Uterus (tissue), 3 donors: ENCODE measurements at regions not wholly inside any gene's neighbourhood (a gene's known extent, or its start where the extent isn't known, plus 50 kb on each side); places are given as distances from the start of the nearest gene placed in this dataset.

ENCODE experiments used
- DNase-seq, 2 donors: peaks; one replicate each; pipeline ENCODE4 v3.0.0-alpha.2; 2019 to 2020
- H3K27ac ChIP-seq, 2 donors: fragments of 200-600 bp; sonication (generic); 1 replicate in 1 of 2; 2 replicates in 1 of 2; pipeline ENCODE4 v1.5.1; 2016 to 2018
- H3K27me3 ChIP-seq, 2 donors: fragments of 200-600 bp; sonication (generic); one replicate each; pipeline ENCODE4 v1.5.1; 2018 to 2019; ENCODE audit warnings: control low read depth in 1 of 2
- H3K36me3 ChIP-seq, 2 donors: fragments of 200-600 bp; sonication (generic); one replicate each; pipeline ENCODE4 v1.5.1; 2019; ENCODE audit warnings: control low read depth in 1 of 2
- H3K4me1 ChIP-seq, 2 donors: fragments of 200-600 bp; sonication (generic); one replicate each; pipeline ENCODE4 v1.5.1; 2018 to 2019; ENCODE audit warnings: control low read depth in 1 of 2
- H3K4me3 ChIP-seq, 2 donors: fragments of 200-600 bp; sonication (generic); 1 replicate in 1 of 2; 2 replicates in 1 of 2; pipeline ENCODE4 v1.5.1; 2018 to 2019; ENCODE audit warnings: mild to moderate bottlenecking in 1 of 2
- H3K9me3 ChIP-seq, 2 donors: fragments of 200-600 bp; sonication (generic); one replicate each; pipeline ENCODE4 v1.5.1; 2019; ENCODE audit warnings: control low read depth in 1 of 2
- POLR2A ChIP-seq, 2 donors: fragments of 450-650 bp; IDR thresholded peaks; one replicate each; pipeline ENCODE4 v1.6.1; 2016; ENCODE audit warnings: antibody characterized with exemption in 2 of 2, mild to moderate bottlenecking in 1 of 2, moderate library complexity in 1 of 2
- intact Hi-C: fragments of 100-400 bp; cut with DNase I; formaldehyde crosslinking; loops from one replicate; pipeline ENCODE4 v1.15.1; 2023; ENCODE audit warnings: low total_unique reads
- TF ChIP-seq, protein P1 (sequence below), 4 experiments: fragments of 200-600 bp in 2 of 4; fragments of 450-650 bp in 2 of 4; sonication (generic) in 2 of 4; IDR thresholded peaks; one replicate each; pipeline ENCODE4 v1.5.1; 2016 to 2019; ENCODE audit warnings: antibody characterized with exemption in 4 of 4, mild to moderate bottlenecking in 2 of 4, moderate library complexity in 1 of 4
- donor health status: DM: yes; HTN: yes; CAD: no.

DNA sequence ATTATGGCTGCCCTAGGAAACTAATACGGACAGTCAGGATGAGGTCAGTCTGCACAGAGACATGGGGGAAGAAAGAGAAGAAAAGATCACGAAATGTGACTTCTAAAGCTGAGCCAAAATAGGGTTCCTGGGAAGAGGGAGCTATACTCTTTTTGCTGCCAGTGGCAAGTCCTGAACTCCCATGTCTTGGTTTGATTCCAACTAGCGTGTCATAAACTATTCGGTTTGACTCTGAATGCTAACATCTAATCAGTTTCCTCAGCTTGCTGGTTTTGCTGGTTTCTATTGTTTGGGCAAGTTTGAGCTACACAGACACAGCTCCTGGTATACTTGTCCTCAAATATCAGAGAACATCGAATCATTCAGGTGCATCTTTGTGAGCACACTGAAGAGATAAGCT is 80.5 kb upstream of the CYP1B1 start:
- no peaks in the 10 kb centered on the region for H3K36me3 ChIP-seq
- H3K9me3 ChIP-seq, result no peaks in the 10 kb centered on the region
- intact Hi-C loops, result no loop called here
- no peak for DNase-seq
- H3K27ac ChIP-seq, result peak overlapping the region; percentile 46 to 73
- no peak overlapping the region for H3K4me3 ChIP-seq
- TF ChIP-seq, protein P1, sequence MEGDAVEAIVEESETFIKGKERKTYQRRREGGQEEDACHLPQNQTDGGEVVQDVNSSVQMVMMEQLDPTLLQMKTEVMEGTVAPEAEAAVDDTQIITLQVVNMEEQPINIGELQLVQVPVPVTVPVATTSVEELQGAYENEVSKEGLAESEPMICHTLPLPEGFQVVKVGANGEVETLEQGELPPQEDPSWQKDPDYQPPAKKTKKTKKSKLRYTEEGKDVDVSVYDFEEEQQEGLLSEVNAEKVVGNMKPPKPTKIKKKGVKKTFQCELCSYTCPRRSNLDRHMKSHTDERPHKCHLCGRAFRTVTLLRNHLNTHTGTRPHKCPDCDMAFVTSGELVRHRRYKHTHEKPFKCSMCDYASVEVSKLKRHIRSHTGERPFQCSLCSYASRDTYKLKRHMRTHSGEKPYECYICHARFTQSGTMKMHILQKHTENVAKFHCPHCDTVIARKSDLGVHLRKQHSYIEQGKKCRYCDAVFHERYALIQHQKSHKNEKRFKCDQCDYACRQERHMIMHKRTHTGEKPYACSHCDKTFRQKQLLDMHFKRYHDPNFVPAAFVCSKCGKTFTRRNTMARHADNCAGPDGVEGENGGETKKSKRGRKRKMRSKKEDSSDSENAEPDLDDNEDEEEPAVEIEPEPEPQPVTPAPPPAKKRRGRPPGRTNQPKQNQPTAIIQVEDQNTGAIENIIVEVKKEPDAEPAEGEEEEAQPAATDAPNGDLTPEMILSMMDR (IDR thresholded peaks at IDR 0.05), result no peak
- no peak for TF ChIP-seq POLR2A (IDR thresholded peaks at IDR 0.05)
- H3K4me1 ChIP-seq, result peaks cover 4 to 8% of the 10 kb centered on the region in 2 donors
- no peaks in the 10 kb centered on the region for H3K27me3 ChIP-seq

DNA sequence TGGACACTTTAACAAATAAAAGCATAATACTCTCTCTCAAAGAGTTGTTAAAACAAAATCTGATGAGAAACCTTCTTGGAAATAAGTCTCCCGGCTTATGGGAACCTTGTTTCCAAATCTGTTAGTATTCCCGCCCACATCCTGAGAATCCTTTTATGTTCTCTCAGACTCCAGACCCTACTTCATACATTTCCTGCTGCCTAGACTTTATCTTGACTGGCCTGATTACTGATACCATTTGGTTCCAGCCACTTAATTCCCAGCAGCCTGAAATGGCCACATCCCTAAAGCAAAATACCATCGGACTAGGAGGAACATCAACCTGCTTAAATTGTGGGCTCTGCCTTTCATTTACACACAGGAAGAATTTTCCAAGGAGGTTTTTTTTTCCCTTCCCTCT is 79.1 kb upstream of the CYP1B1 start:
- Histone ChIP-seq H3K27me3 (no peaks in the 10 kb centered on the region), H3K4me3 (no peak overlapping the region), H3K27ac (no peak overlapping the region), H3K36me3 (no peaks in the 10 kb centered on the region), H3K4me1 (peaks cover 4 to 8% of the 10 kb centered on the region in 2 donors), H3K9me3 (no peaks in the 10 kb centered on the region)
- DNase-seq, result no peak
- intact Hi-C loops, result no loop called here
- TF ChIP-seq, protein P1 (IDR thresholded peaks at IDR 0.05), result no peak
- no peak for TF ChIP-seq POLR2A (IDR thresholded peaks at IDR 0.05)

DNA sequence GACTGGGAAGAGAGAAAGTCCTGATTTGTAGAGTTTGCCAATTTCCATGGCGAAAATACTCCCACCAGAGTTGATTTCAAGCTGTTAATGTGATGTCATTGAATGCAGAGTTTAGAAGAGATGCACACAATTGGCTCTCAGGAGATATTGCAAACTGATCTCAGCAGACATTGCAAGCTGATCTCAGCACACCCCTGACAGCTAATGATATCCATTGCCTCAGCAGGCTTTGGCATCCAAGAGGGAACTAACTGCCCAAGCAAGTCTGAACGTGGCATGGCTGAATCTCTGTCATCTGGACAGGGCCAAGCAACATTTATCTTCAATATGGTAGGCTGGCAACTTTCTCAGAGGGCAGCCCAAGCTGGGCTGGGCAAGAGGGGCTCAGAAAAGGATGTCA is 78.4 kb upstream of the CYP1B1 start:
- Histone ChIP-seq H3K27ac (no peak overlapping the region), H3K4me1 (peaks cover under 1 to 8% of the 10 kb centered on the region in 2 donors), H3K4me3 (no peak overlapping the region), H3K9me3 (no peaks in the 10 kb centered on the region), H3K27me3 (no peaks in the 10 kb centered on the region), H3K36me3 (no peaks in the 10 kb centered on the region)
- TF ChIP-seq, protein P1 (IDR thresholded peaks at IDR 0.05), result no peak
- TF ChIP-seq POLR2A (IDR thresholded peaks at IDR 0.05), result no peak
- no peak for DNase-seq
- intact Hi-C loops, result no loop called here

DNA sequence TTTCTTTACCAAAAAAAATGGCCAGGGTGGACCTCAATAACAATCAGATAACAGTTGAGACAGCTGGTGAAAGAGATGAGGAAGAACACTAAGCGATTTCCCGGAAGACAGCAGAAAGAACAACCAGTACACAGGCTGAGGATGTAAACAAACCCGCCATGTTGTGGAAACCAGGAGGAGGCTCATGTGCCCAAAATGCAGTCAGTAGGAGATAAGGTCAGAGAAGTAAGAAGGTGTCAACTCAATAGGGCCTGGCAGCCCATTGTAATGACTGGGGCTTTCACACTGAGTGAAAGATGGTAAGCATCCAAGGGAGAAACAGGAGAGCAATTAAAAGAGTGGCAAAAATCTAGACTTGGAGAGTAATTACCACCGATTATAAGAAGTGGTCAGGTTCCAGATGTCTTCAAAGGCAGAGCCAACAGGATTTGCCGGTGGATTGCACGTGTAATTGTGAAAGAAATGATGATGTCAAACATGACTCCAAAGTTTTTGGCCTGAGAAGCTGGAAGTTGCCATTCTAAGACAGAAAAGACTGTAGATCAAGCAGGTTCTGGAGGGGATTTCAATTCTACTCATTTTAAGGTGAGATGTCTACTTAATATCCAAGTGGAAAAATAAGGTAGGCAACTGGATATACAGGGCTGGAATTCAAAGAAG is 77.7 kb upstream of the CYP1B1 start:
- Histone ChIP-seq H3K9me3 (no peaks in the 10 kb centered on the region), H3K4me1 (peaks cover 0 to 4% of the 10 kb centered on the region in 2 donors), H3K4me3 (no peak overlapping the region), H3K27ac (no peak overlapping the region), H3K36me3 (no peaks in the 10 kb centered on the region), H3K27me3 (no peaks in the 10 kb centered on the region)
- DNase-seq, result no peak
- TF ChIP-seq, protein P1 (IDR thresholded peaks at IDR 0.05), result no peak
- TF ChIP-seq POLR2A (IDR thresholded peaks at IDR 0.05), result no peak
- intact Hi-C loops, result no loop called here

DNA sequence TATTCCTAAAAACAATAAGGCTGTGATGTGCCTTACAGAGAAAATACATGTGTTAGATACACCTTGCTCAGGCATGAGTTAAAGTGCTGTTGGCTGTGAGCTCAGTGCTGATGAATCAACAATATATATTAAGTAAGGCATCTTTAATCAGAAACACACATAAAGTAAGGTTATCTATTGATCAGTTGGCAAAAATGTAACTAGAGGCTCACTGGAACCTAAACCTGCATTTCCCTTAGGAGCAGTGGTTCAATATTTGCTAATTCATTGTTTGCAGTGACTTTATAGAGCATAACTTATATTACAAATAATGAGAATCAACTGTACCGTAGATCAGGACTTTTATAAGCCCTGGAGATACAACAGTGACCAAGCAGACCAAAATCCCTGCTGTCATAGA is 77.0 kb upstream of the CYP1B1 start:
- no peaks in the 10 kb centered on the region for H3K36me3 ChIP-seq
- H3K4me1 ChIP-seq, result no peaks in the 10 kb centered on the region
- no peak for DNase-seq
- no peaks in the 10 kb centered on the region for H3K27me3 ChIP-seq
- no peak for TF ChIP-seq POLR2A (IDR thresholded peaks at IDR 0.05)
- TF ChIP-seq, protein P1 (IDR thresholded peaks at IDR 0.05), result no peak
- H3K9me3 ChIP-seq, result no peaks in the 10 kb centered on the region
- H3K27ac ChIP-seq, result no peak overlapping the region
- intact Hi-C loops, result no loop called here
- H3K4me3 ChIP-seq, result no peak overlapping the region
